ENCODE measurements at regions not wholly inside any gene's neighbourhood (a gene's known extent, or its start where the extent isn't known, plus 50 kb on each side); places are given as distances from the start of the nearest gene placed in this dataset.

DNA sequence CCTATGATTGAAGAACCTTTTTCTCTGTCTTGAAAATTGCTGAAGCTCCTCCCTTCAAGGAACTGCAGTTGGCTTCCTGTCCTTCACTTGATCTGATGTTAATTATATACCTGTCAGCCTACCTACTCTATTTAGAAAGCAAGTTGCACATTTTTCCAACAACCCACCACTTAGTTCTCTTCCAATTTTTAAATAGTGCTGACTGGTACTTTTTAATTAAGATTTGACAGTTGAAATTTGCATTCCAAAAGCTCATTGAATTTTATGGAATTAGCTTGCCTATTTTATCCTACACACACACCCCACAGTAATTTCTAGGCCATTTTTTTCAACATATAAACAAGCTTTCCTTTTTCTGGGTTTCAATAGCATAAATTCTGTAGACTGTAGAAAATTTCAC is 820.3 kb upstream of the FAT3 start:
- Histone ChIP-seq H3K9me1 (ENCODE audit: insufficient read depth, low read length) (no peaks in the 10 kb centered on the region), H2AK5ac (ENCODE audit: low read depth, low read length) (no peak overlapping the region), H3K23ac (ENCODE audit: low read depth, low read length) (no peak overlapping the region), H2BK5ac (ENCODE audit: low read depth, low read length, poor library complexity, severe bottlenecking) (no peak overlapping the region), H3K56ac (ENCODE audit: extremely low read depth, insufficient read depth, low read length) (no peak overlapping the region), H2BK120ac (ENCODE audit: low read depth, low read length) (no peak overlapping the region), H4K8ac (ENCODE audit: low read depth in 2 of 2, low read length in 2 of 2) (no peak overlapping the region), H3K4me2 (ENCODE audit: low read depth, low read length) (no peak overlapping the region), H4K20me1 (ENCODE audit: insufficient read depth, low read length) (no peaks in the 10 kb centered on the region), H3K18ac (ENCODE audit: low read depth, low read length) (no peak overlapping the region), H3K4ac (ENCODE audit: low read depth, low read length) (no peak overlapping the region), H3K27me3 (ENCODE audit: control insufficient read depth, insufficient read depth, low read length) (no peaks in the 10 kb centered on the region), H4K91ac (ENCODE audit: insufficient read depth, low read depth, low read length) (no peak overlapping the region), H3K9ac (ENCODE audit: low read depth, low read length) (no peak overlapping the region), H2AK9ac (replicated peaks; ENCODE audit: low read depth, low read length, poor library complexity) (no peak overlapping the region), H2AFZ (replicated peaks; ENCODE audit: low read length, poor library complexity) (no peak overlapping the region), H3K9me3 (ENCODE audit: control insufficient read depth, insufficient read depth, low read length) (peaks cover 7% of the 10 kb centered on the region; the same call in 1 of the 2 replicates), H2BK15ac (ENCODE audit: low read depth, low read length) (no peak overlapping the region), H3K4me3 (ENCODE audit: insufficient read depth, low read depth, low read length) (no peak overlapping the region), H3K14ac (replicated peaks; ENCODE audit: low read depth, low read length) (no peak overlapping the region), H3K4me1 (ENCODE audit: control insufficient read depth, insufficient read depth, low read length) (no peaks in the 10 kb centered on the region), H3K27ac (ENCODE audit: insufficient read depth, low read length) (no peak overlapping the region), H3K79me1 (ENCODE audit: low read depth in 1 of 2, low read length in 2 of 2) (no peaks in the 10 kb centered on the region), H2BK20ac (ENCODE audit: low read depth, low read length) (no peak overlapping the region), H4K5ac (ENCODE audit: low read depth, low read length) (no peak overlapping the region), H3K36me3 (ENCODE audit: control insufficient read depth, insufficient read depth, low read length) (no peaks in the 10 kb centered on the region)
- BruUV-seq (replicated peaks) = no TSS peak
- in situ Hi-C loops (cut with MboI; ENCODE audit: low sequenced_read_pairs) = no loop called here
- dilution Hi-C loops (cut with HindIII; ENCODE audit: low sequenced_read_pairs, unreplicated experiment) = no loop called here
- intact Hi-C loops (cut with micrococcal nuclease) = no loop called here
- POLR2A ChIA-PET (ENCODE audit: unreplicated experiment) = no interaction called here
- CTCF ChIA-PET = interaction anchor here (1.0 kb wide), 1 partner anchor 9 kb away, joined by 3 read pairs; no protein-coding TSS in a partner anchor
- ATAC-seq (ENCODE audit: low read depth) (no peak), DNase-seq (no peak)
- TF ChIP-seq SMC3 (IDR thresholded peaks at IDR 0.05; ENCODE audit: low read depth, low read length) (no peak), CEBPB (IDR thresholded peaks at IDR 0.05; ENCODE audit: low read depth, low read length) (no peak), MXI1 (IDR thresholded peaks at IDR 0.05; ENCODE audit: borderline replicate concordance, low read depth, low read length) (no peak), FOS (IDR thresholded peaks at IDR 0.05; ENCODE audit: low read depth, low read length) (no peak), MAZ (IDR thresholded peaks at IDR 0.05; ENCODE audit: borderline replicate concordance, low read depth, low read length) (no peak), CHD1 (IDR thresholded peaks at IDR 0.05; ENCODE audit: low read depth, low read length) (no peak), RCOR1 (IDR thresholded peaks at IDR 0.05; ENCODE audit: insufficient replicate concordance, low read length) (no peak), MAFK (IDR thresholded peaks at IDR 0.05; ENCODE audit: low read depth, low read length) (peak; percentile 79)

All from IMR-90 (cell line).